ENCODE measurements at regions not wholly inside any gene's neighbourhood (a gene's known extent, or its start where the extent isn't known, plus 50 kb on each side); places are given as distances from the start of the nearest gene placed in this dataset.
"Not testable (repeated sequence)": the region's sequence is repeated elsewhere in the genome, so short reads cannot be mapped to it uniquely, and the experiment has no call there.

GRCh38 chr9:89845321-89845720, 240.5 kb downstream of the GADD45G start:
- no peak for DNase-seq

- DNase-seq, result no peak
These were observed 241.1 kb downstream of the GADD45G start for GRCh38 chr9:89845862-89846261.

GRCh38 chr9:89848060-89849040, 243.5 kb downstream of the GADD45G start:
- no peak for DNase-seq

- DNase-seq, result no peak
These were observed 244.3 kb downstream of the GADD45G start for GRCh38 chr9:89849096-89849495.

GRCh38 chr9:89850153-89850552, 245.3 kb downstream of the GADD45G start:
- no peak for DNase-seq

- no peak for DNase-seq
These were observed 246.0 kb downstream of the GADD45G start for GRCh38 chr9:89850631-89851325.

GRCh38 chr9:89853161-89853560, 248.3 kb downstream of the GADD45G start:
- no peak for DNase-seq

- DNase-seq, result no peak
These were observed 249.1 kb downstream of the GADD45G start for GRCh38 chr9:89853931-89854330.

GRCh38 chr9:89854715-89855475, 250.1 kb downstream of the GADD45G start:
- no peak for DNase-seq

- not testable (repeated sequence) for DNase-seq
These were observed 251.5 kb downstream of the GADD45G start for GRCh38 chr9:89856296-89856695.

GRCh38 chr9:89856950-89857349, 252.1 kb downstream of the GADD45G start:
- DNase-seq, result not testable (repeated sequence)

- DNase-seq, result not testable (repeated sequence)
These were observed 255.0 kb downstream of the GADD45G start for GRCh38 chr9:89859842-89860241.

GRCh38 chr9:89861371-89861770, 256.6 kb downstream of the GADD45G start:
- DNase-seq, result not testable (repeated sequence)

GRCh38 chr9:89862316-89862715, 257.5 kb downstream of the GADD45G start:
- DNase-seq, result no peak

GRCh38 chr9:89863141-89863540, 258.3 kb downstream of the GADD45G start:
- DNase-seq, result no peak

GRCh38 chr9:89863837-89864236, 259.0 kb downstream of the GADD45G start:
- DNase-seq, result no peak

GRCh38 chr9:89864257-89864656, 259.4 kb downstream of the GADD45G start:
- no peak for DNase-seq

GRCh38 chr9:89864731-89865130, 259.9 kb downstream of the GADD45G start:
- DNase-seq, result no peak

- DNase-seq, result no peak
These were observed 260.5 kb downstream of the GADD45G start for GRCh38 chr9:89865357-89865756.

- no peak for DNase-seq
These were observed 261.2 kb downstream of the GADD45G start for GRCh38 chr9:89865981-89866380.

- no peak for DNase-seq
These were observed 261.9 kb downstream of the GADD45G start for GRCh38 chr9:89866701-89867100.

- DNase-seq, result no peak
These were observed 263.3 kb downstream of the GADD45G start for GRCh38 chr9:89868100-89868499.
